ENCODE measurements at regions not wholly inside any gene's neighbourhood (a gene's known extent, or its start where the extent isn't known, plus 50 kb on each side); places are given as distances from the start of the nearest gene placed in this dataset.

DNA sequence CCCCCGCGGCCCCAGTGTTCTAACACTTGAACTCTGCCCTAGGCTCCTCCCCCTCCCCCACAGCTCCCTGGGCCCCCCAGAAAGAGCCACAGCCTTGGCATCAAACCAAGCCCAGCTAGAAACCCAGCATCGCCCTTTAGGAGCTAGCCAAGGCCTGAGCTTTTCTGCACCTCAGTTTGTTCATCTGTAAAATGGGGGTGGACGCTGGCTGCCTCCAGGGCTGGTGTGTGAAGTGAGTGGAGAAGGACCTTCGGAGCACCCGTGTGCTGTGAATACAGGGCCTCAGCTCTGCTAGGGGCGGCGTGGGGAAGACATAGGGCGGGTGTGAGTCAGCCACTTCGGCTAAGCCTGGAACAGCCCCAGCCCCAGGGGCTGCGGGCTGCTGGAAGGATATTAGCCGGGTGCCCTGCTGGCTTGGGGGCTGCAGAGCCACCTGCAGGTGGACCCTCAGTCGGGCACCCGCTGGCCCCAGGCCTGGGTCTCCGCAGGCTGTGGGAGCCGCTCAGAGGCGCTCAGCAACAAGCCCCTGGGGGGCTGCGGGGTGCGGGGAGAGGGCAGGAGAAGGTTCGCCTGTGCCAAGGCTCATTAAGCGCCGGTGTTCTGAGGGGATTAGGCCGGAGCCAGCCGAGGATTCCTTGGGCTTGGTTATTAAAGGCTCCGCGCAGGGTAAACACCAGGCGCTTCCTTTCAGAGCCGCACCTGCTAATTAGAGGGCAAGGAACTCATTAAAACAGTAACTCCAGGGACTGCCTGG lies 217.0 kb upstream of the CIBAR2 start:
- H3K9me3 ChIP-seq (ENCODE audit: insufficient read depth, low read length, severe bottlenecking): no peaks in the 10 kb centered on the region
- no peak overlapping the region for H3K4me3 ChIP-seq (ENCODE audit: low read depth in 1 of 2, low read length in 2 of 2)
- no peaks in the 10 kb centered on the region for H4K20me1 ChIP-seq (ENCODE audit: insufficient read depth, low read length)
- H3K4me2 ChIP-seq (ENCODE audit: insufficient read depth, low read length): no peak overlapping the region
- no peak overlapping the region for H2AFZ ChIP-seq (ENCODE audit: low read depth, low read length)
- no peaks in the 10 kb centered on the region for H3K79me2 ChIP-seq (ENCODE audit: insufficient read depth, low read length)
- H3K27me3 ChIP-seq (ENCODE audit: insufficient read depth, low read length, poor library complexity): no peaks in the 10 kb centered on the region
- ATAC-seq (ENCODE audit: insufficient read depth, low read depth): no peak
- H3K36me3 ChIP-seq (ENCODE audit: insufficient read depth, low read length): no peaks in the 10 kb centered on the region
- no peak overlapping the region for H3K27ac ChIP-seq (ENCODE audit: low read length)
- no peak for TF ChIP-seq EZH2 (IDR thresholded peaks at IDR 0.05; ENCODE audit: borderline replicate concordance, low read depth, low read length, severe bottlenecking)
- TF ChIP-seq, protein P1, sequence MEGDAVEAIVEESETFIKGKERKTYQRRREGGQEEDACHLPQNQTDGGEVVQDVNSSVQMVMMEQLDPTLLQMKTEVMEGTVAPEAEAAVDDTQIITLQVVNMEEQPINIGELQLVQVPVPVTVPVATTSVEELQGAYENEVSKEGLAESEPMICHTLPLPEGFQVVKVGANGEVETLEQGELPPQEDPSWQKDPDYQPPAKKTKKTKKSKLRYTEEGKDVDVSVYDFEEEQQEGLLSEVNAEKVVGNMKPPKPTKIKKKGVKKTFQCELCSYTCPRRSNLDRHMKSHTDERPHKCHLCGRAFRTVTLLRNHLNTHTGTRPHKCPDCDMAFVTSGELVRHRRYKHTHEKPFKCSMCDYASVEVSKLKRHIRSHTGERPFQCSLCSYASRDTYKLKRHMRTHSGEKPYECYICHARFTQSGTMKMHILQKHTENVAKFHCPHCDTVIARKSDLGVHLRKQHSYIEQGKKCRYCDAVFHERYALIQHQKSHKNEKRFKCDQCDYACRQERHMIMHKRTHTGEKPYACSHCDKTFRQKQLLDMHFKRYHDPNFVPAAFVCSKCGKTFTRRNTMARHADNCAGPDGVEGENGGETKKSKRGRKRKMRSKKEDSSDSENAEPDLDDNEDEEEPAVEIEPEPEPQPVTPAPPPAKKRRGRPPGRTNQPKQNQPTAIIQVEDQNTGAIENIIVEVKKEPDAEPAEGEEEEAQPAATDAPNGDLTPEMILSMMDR (IDR thresholded peaks at IDR 0.05; ENCODE audit: borderline replicate concordance, extremely low read depth, low read length, poor library complexity, severe bottlenecking): no peak
- no peak overlapping the region for H3K9ac ChIP-seq (ENCODE audit: low read depth, low read length)
- no peaks in the 10 kb centered on the region for H3K4me1 ChIP-seq (ENCODE audit: insufficient read depth, low read length)
- no peak for DNase-seq

DNA sequence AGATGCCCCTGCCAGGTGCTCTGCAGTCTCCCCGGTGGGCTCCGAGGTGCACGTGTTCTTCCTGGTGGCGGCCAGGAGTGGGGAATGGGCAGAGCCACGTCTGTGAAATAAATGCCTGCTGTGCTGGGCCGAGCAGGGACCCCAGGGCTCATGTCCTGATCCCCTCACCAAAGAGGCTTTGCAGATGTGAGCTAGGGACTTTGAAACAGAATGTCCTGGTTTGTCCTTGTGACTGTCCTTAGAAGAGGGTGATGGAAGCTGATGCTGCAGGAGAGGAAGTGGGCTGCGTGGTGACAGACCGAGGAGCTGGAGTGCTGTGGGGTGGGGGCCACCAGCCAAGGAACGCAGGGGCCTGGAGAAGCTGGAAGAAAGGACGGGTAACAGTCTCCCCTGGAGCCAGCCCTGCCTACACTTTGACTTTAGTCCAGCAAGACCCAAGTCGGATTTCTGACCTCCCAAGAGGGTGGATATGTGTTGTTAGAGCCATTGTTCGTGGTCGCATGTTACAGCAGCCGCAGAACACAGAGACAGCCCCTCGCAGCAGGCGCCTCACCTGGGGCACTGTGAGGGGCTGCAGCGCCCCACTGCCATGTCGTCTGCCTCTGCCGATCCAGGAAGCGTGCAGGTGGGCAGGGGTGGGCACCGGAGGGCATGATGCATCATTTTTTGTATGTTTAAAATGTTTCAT lies 217.9 kb upstream of the CIBAR2 start:
- TF ChIP-seq EZH2 (IDR thresholded peaks at IDR 0.05; ENCODE audit: borderline replicate concordance, low read depth, low read length, severe bottlenecking): no peak
- H3K36me3 ChIP-seq (ENCODE audit: insufficient read depth, low read length): no peaks in the 10 kb centered on the region
- H3K4me1 ChIP-seq (ENCODE audit: insufficient read depth, low read length): no peaks in the 10 kb centered on the region
- no peak overlapping the region for H2AFZ ChIP-seq (ENCODE audit: low read depth, low read length)
- no peak for DNase-seq
- H3K4me3 ChIP-seq (ENCODE audit: low read depth in 1 of 2, low read length in 2 of 2): no peak overlapping the region
- no peaks in the 10 kb centered on the region for H3K9me3 ChIP-seq (ENCODE audit: insufficient read depth, low read length, severe bottlenecking)
- no peak overlapping the region for H3K27ac ChIP-seq (ENCODE audit: low read length)
- H3K79me2 ChIP-seq (ENCODE audit: insufficient read depth, low read length): no peaks in the 10 kb centered on the region
- ATAC-seq (ENCODE audit: insufficient read depth, low read depth): no peak
- H3K9ac ChIP-seq (ENCODE audit: low read depth, low read length): no peak overlapping the region
- H3K27me3 ChIP-seq (ENCODE audit: insufficient read depth, low read length, poor library complexity): no peaks in the 10 kb centered on the region
- no peak overlapping the region for H3K4me2 ChIP-seq (ENCODE audit: insufficient read depth, low read length)
- no peaks in the 10 kb centered on the region for H4K20me1 ChIP-seq (ENCODE audit: insufficient read depth, low read length)

DNA sequence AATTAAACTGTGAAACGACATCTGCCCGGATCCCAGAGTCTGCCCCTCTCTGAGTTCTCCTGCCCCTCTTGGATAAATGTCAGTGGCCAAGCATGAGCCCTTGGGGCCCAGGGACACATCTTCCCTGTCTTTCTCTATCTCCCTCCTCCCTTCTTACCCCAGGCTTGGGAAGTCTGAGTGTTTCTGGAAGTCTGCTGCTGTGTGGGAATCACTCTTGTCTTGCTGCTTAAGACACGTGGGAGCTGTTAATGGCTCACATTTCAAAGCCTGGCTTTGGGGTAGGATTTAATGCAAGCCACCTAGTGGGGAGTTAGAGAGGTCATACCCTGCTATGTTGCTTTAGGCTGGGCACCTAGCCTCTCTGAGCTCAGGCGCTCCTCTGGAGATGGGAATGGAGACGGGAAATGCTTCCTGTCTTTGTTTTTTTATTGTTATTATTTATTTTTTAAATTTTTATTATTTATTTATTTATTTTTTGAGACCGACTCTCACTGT lies 218.5 kb upstream of the CIBAR2 start:
- Histone ChIP-seq H3K4me2 (ENCODE audit: insufficient read depth, low read length) (no peak overlapping the region), H2AFZ (ENCODE audit: low read depth, low read length) (no peak overlapping the region), H3K4me1 (ENCODE audit: insufficient read depth, low read length) (no peaks in the 10 kb centered on the region), H3K9ac (ENCODE audit: low read depth, low read length) (no peak overlapping the region), H3K36me3 (ENCODE audit: insufficient read depth, low read length) (no peaks in the 10 kb centered on the region), H4K20me1 (ENCODE audit: insufficient read depth, low read length) (no peaks in the 10 kb centered on the region), H3K27ac (ENCODE audit: low read length) (no peak overlapping the region), H3K4me3 (ENCODE audit: low read depth in 1 of 2, low read length in 2 of 2) (no peak overlapping the region), H3K27me3 (ENCODE audit: insufficient read depth, low read length, poor library complexity) (no peaks in the 10 kb centered on the region), H3K79me2 (ENCODE audit: insufficient read depth, low read length) (no peaks in the 10 kb centered on the region), H3K9me3 (ENCODE audit: insufficient read depth, low read length, severe bottlenecking) (no peaks in the 10 kb centered on the region)
- TF ChIP-seq, protein P1 (IDR thresholded peaks at IDR 0.05; ENCODE audit: borderline replicate concordance, extremely low read depth, low read length, poor library complexity, severe bottlenecking): peak; percentile 54
- no peak for TF ChIP-seq EZH2 (IDR thresholded peaks at IDR 0.05; ENCODE audit: borderline replicate concordance, low read depth, low read length, severe bottlenecking)
- ATAC-seq (ENCODE audit: insufficient read depth, low read depth): peak; percentile 83
- peak; percentile 25 for DNase-seq

DNA sequence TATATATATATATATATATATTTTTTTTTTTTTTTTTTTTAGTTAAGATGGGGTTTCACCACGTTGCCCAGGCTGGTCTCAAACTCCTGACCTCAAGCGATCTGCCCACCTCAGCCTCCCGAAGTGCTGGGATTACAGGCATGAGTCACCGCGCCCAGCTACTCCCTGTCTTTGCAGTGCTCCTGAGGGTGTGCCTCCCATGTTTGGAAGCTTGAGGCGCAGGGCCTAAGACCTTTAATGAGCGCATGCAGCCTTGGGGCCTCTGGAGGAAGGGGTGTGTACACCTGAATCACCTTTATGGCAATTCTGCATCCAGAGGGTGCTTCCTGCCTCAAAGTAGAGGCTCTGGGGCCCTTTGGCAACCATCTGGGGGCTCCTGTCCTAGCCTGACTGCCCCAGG lies 219.4 kb upstream of the CIBAR2 start:
- Histone ChIP-seq H3K27ac (ENCODE audit: low read length) (no peak overlapping the region), H3K36me3 (ENCODE audit: insufficient read depth, low read length) (no peaks in the 10 kb centered on the region), H2AFZ (ENCODE audit: low read depth, low read length) (no peak overlapping the region), H4K20me1 (ENCODE audit: insufficient read depth, low read length) (no peaks in the 10 kb centered on the region), H3K4me3 (ENCODE audit: low read depth in 1 of 2, low read length in 2 of 2) (no peak overlapping the region), H3K9me3 (ENCODE audit: insufficient read depth, low read length, severe bottlenecking) (no peaks in the 10 kb centered on the region), H3K79me2 (ENCODE audit: insufficient read depth, low read length) (no peaks in the 10 kb centered on the region), H3K4me2 (ENCODE audit: insufficient read depth, low read length) (no peak overlapping the region), H3K27me3 (ENCODE audit: insufficient read depth, low read length, poor library complexity) (no peaks in the 10 kb centered on the region), H3K9ac (ENCODE audit: low read depth, low read length) (no peak overlapping the region), H3K4me1 (ENCODE audit: insufficient read depth, low read length) (no peaks in the 10 kb centered on the region)
- DNase-seq (no peak), ATAC-seq (ENCODE audit: insufficient read depth, low read depth) (no peak)
- no peak for TF ChIP-seq EZH2 (IDR thresholded peaks at IDR 0.05; ENCODE audit: borderline replicate concordance, low read depth, low read length, severe bottlenecking)
- TF ChIP-seq, protein P1 (IDR thresholded peaks at IDR 0.05; ENCODE audit: borderline replicate concordance, extremely low read depth, low read length, poor library complexity, severe bottlenecking): no peak
